ENCODE measurements at regions not wholly inside any gene's neighbourhood (a gene's known extent, or its start where the extent isn't known, plus 50 kb on each side); places are given as distances from the start of the nearest gene placed in this dataset.

DNA sequence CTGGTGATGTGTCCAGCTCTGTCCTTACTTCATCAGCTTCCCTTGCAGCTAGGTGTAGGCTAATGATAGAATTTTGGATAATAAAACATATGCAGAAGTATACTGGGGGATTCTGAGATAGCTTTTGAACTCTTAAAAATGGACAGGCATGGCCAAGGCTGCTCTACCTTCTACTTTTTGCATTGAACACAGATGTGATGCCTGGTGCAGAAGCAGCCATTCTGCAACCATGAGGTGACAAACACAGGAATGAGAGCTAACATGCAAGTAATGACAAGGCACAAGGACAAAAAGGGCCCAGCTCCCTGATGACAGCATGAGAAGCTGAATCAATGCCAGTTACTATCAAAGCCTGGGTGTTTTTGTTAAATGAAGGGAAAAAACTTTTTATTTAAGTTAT is 686.5 kb upstream of the AUTS2 start:
- TF ChIP-seq, protein P1, sequence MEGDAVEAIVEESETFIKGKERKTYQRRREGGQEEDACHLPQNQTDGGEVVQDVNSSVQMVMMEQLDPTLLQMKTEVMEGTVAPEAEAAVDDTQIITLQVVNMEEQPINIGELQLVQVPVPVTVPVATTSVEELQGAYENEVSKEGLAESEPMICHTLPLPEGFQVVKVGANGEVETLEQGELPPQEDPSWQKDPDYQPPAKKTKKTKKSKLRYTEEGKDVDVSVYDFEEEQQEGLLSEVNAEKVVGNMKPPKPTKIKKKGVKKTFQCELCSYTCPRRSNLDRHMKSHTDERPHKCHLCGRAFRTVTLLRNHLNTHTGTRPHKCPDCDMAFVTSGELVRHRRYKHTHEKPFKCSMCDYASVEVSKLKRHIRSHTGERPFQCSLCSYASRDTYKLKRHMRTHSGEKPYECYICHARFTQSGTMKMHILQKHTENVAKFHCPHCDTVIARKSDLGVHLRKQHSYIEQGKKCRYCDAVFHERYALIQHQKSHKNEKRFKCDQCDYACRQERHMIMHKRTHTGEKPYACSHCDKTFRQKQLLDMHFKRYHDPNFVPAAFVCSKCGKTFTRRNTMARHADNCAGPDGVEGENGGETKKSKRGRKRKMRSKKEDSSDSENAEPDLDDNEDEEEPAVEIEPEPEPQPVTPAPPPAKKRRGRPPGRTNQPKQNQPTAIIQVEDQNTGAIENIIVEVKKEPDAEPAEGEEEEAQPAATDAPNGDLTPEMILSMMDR (IDR thresholded peaks at IDR 0.05) = no peak
- intact Hi-C loops (cut with DNase I) = no loop called here
- ATAC-seq = no peak

GRCh38 chr7:68914006-68914405 is 684.3 kb upstream of the AUTS2 start:
- intact Hi-C loops (cut with DNase I) = no loop called here
- TF ChIP-seq, protein P1 (IDR thresholded peaks at IDR 0.05) = no peak
- no peak for ATAC-seq

More for the DNA sequence above, 686.5 kb upstream of the AUTS2 start:
- peaks cover 0 to 16% of the 10 kb centered on the region in 2 donors for H3K9me3 ChIP-seq
- H3K27me3 ChIP-seq = no peaks in the 10 kb centered on the region
- no peaks in the 10 kb centered on the region for H3K36me3 ChIP-seq
- H3K27ac ChIP-seq = no peak overlapping the region
- DNase-seq = no peak
- H3K4me3 ChIP-seq = no peak overlapping the region
- no peaks in the 10 kb centered on the region for H3K4me1 ChIP-seq

DNA sequence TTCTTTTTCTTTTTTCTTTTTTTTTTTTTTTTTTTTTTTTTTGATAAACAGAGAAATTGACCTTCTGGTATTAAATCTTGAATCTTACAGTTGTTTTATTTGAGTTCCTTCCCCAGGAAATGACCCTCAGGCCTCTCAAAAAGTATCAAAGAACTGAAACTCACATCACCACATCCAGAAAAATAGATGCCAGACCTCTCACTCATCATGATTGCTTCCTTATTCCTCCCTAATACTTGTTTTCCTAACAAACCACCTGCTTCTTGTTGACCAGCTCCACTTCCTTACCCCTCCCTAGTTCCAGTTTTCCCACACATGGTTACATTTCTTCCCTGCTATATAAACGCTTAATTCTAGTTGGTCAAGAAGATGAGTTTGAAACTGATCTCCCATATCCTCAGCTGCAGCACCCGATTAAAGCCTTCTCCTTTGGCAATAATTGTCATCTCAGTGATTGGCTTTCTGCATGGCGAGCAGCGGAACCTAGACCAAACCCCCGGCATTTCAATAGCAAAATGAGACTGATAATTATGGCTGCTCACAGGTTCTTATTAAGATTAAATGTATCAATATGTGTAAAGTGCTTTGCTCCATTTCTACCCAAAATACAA is 681.1 kb upstream of the AUTS2 start:
- H3K27me3 ChIP-seq = no peaks in the 10 kb centered on the region
- no peaks in the 10 kb centered on the region for H3K36me3 ChIP-seq
- H3K4me3 ChIP-seq = no peak overlapping the region
- intact Hi-C loops (cut with DNase I) = no loop called here
- peaks cover 0 to 54% of the 10 kb centered on the region in 2 donors for H3K9me3 ChIP-seq
- H3K27ac ChIP-seq = no peak overlapping the region
- ATAC-seq = no peak
- TF ChIP-seq, protein P1 (IDR thresholded peaks at IDR 0.05) = no peak
- DNase-seq = no peak
- no peaks in the 10 kb centered on the region for H3K4me1 ChIP-seq

More at GRCh38 chr7:68914006-68914405, 684.3 kb upstream of the AUTS2 start:
- no peaks in the 10 kb centered on the region for H3K4me1 ChIP-seq
- H3K27ac ChIP-seq = no peak overlapping the region
- no peak for DNase-seq
- H3K9me3 ChIP-seq = peaks cover 0 to 38% of the 10 kb centered on the region in 2 donors
- no peaks in the 10 kb centered on the region for H3K36me3 ChIP-seq
- no peaks in the 10 kb centered on the region for H3K27me3 ChIP-seq
- no peak overlapping the region for H3K4me3 ChIP-seq

- peaks cover 0 to 60% of the 10 kb centered on the region in 2 donors for H3K9me3 ChIP-seq
Measured at GRCh38 chr7:68918621-68919020, 679.7 kb upstream of the AUTS2 start.

DNA sequence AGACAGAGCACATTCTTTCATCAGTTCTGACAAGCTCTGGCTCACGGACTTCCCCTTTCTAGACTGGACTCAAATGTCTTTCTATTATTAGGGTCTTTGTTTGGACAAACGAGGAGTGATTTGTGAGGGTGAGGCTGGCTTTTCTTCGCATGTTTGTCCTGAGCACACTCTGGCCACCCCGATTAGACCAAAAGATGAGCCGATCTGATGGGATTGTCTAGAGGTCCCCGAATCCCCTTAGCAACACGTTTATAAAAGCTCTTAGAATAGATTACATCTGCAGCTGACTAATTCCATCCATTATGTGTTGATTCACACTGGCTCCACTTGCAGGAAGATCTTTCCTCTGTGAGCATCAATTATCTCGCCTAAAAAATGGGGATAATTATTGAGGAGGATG is 675.4 kb upstream of the AUTS2 start:
- Histone ChIP-seq H3K27me3 (no peaks in the 10 kb centered on the region), H3K4me3 (no peak overlapping the region), H3K4me1 (no peaks in the 10 kb centered on the region), H3K27ac (no peak overlapping the region), H3K9me3 (peaks cover 0 to 48% of the 10 kb centered on the region in 2 donors), H3K36me3 (no peaks in the 10 kb centered on the region)
- ATAC-seq (no peak), DNase-seq (no peak)
- intact Hi-C loops (cut with DNase I) = no loop called here
- TF ChIP-seq, protein P1 (IDR thresholded peaks at IDR 0.05) = no peak

More at GRCh38 chr7:68918621-68919020, 679.7 kb upstream of the AUTS2 start:
- Histone ChIP-seq H3K4me3 (no peak overlapping the region), H3K36me3 (no peaks in the 10 kb centered on the region), H3K4me1 (no peaks in the 10 kb centered on the region), H3K27me3 (no peaks in the 10 kb centered on the region), H3K27ac (no peak overlapping the region)
- DNase-seq (no peak), ATAC-seq (no peak)
- TF ChIP-seq, protein P1 (IDR thresholded peaks at IDR 0.05) = no peak
- intact Hi-C loops (cut with DNase I) = no loop called here
